GM18519 (cell line): ENCODE measurements at regions not wholly inside any gene's neighbourhood (a gene's known extent, or its start where the extent isn't known, plus 50 kb on each side); places are given as distances from the start of the nearest gene placed in this dataset.

Experiments used
- ATAC-seq: cut with Tn5 transposase; IDR thresholded peaks from one replicate; pipeline ENCODE4 v1.9.1; 2021; ENCODE audit warnings: mild to moderate bottlenecking, moderate library complexity; ENCODE audit not compliant: unreplicated experiment, low FRiP score

GRCh38 chr1:5720045-5720444 lies 272.2 kb downstream of the NPHP4 start:
- no peak for ATAC-seq

GRCh38 chr1:5718831-5719632 lies 273.2 kb downstream of the NPHP4 start:
- no peak for ATAC-seq

- ATAC-seq = no peak
These were observed 275.1 kb downstream of the NPHP4 start for GRCh38 chr1:5717031-5717682.

GRCh38 chr1:5716126-5716525 lies 276.1 kb downstream of the NPHP4 start:
- ATAC-seq = no peak

- ATAC-seq = no peak
These were observed 278.9 kb downstream of the NPHP4 start for GRCh38 chr1:5713101-5714010.

- ATAC-seq = no peak
These were observed 280.1 kb downstream of the NPHP4 start for GRCh38 chr1:5711956-5712645.

GRCh38 chr1:5711079-5711478 lies 281.1 kb downstream of the NPHP4 start:
- no peak for ATAC-seq

- ATAC-seq = no peak
These were observed 282.2 kb downstream of the NPHP4 start for GRCh38 chr1:5709976-5710375.

- no peak for ATAC-seq
These were observed 282.7 kb downstream of the NPHP4 start for GRCh38 chr1:5709461-5709975.

- ATAC-seq = no peak
These were observed 283.6 kb downstream of the NPHP4 start for GRCh38 chr1:5708346-5709245.

- no peak for ATAC-seq
These were observed 284.5 kb downstream of the NPHP4 start for GRCh38 chr1:5707566-5708345.

GRCh38 chr1:5706239-5706638 lies 286.0 kb downstream of the NPHP4 start:
- ATAC-seq = no peak

- ATAC-seq = no peak
These were observed 286.5 kb downstream of the NPHP4 start for GRCh38 chr1:5705751-5706150.

GRCh38 chr1:5704561-5705514 lies 287.4 kb downstream of the NPHP4 start:
- no peak for ATAC-seq

GRCh38 chr1:5701642-5702041 lies 290.6 kb downstream of the NPHP4 start:
- ATAC-seq = no peak

- ATAC-seq = no peak
These were observed 298.7 kb downstream of the NPHP4 start for GRCh38 chr1:5693568-5693967.

- no peak for ATAC-seq
These were observed 299.6 kb downstream of the NPHP4 start for GRCh38 chr1:5692664-5693063.
